OCI-M2 (cell line): ENCODE measurements at regions not wholly inside any gene's neighbourhood (a gene's known extent, or its start where the extent isn't known, plus 50 kb on each side); places are given as distances from the start of the nearest gene placed in this dataset.
"Not testable (repeated sequence)": the region's sequence is repeated elsewhere in the genome, so short reads cannot be mapped to it uniquely, and the experiment has no call there.

Experiments used
- DNase-seq: peaks from one replicate; lab custom pipeline; 2025; ENCODE audit not compliant: unreplicated experiment; lab: John Stamatoyannopoulos, UW

GRCh38 chr4:137405833-137406232 lies 126.5 kb downstream of the PCDH18 start:
- DNase-seq: not testable (repeated sequence)

- no peak for DNase-seq
Measured at GRCh38 chr4:137394018-137394417, 138.3 kb downstream of the PCDH18 start.

- DNase-seq: no peak
Measured at GRCh38 chr4:137393044-137393443, 139.2 kb downstream of the PCDH18 start.

- no peak for DNase-seq
Measured at GRCh38 chr4:137390707-137391106, 141.6 kb downstream of the PCDH18 start.

- no peak for DNase-seq
Measured at GRCh38 chr4:137389911-137390520, 142.3 kb downstream of the PCDH18 start.

GRCh38 chr4:137387924-137388323 lies 144.4 kb downstream of the PCDH18 start:
- DNase-seq: no peak

- DNase-seq: no peak
Measured at GRCh38 chr4:137384476-137384875, 147.8 kb downstream of the PCDH18 start.

- no peak for DNase-seq
Measured at GRCh38 chr4:137378821-137379220, 153.5 kb downstream of the PCDH18 start.

- DNase-seq: no peak
Measured at GRCh38 chr4:137378393-137378792, 153.9 kb downstream of the PCDH18 start.

GRCh38 chr4:137376312-137376711 lies 156.0 kb downstream of the PCDH18 start:
- DNase-seq: no peak

GRCh38 chr4:137375111-137375850 lies 157.0 kb downstream of the PCDH18 start:
- no peak for DNase-seq

GRCh38 chr4:137370679-137371078 lies 161.6 kb downstream of the PCDH18 start:
- no peak for DNase-seq

- DNase-seq: no peak
Measured at GRCh38 chr4:137370206-137370633, 162.1 kb downstream of the PCDH18 start.

- no peak for DNase-seq
Measured at GRCh38 chr4:137367620-137368019, 164.7 kb downstream of the PCDH18 start.

GRCh38 chr4:137363496-137363895 lies 168.8 kb downstream of the PCDH18 start:
- DNase-seq: no peak

GRCh38 chr4:137361756-137362470 lies 170.4 kb downstream of the PCDH18 start:
- DNase-seq: no peak

- DNase-seq: no peak
Measured at GRCh38 chr4:137360761-137361160, 171.5 kb downstream of the PCDH18 start.

- DNase-seq: no peak
Measured at GRCh38 chr4:137359691-137360315, 172.5 kb downstream of the PCDH18 start.

- not testable (repeated sequence) for DNase-seq
Measured at GRCh38 chr4:137354562-137354961, 177.7 kb downstream of the PCDH18 start.

GRCh38 chr4:137347371-137347770 lies 184.9 kb downstream of the PCDH18 start:
- DNase-seq: no peak

GRCh38 chr4:137345597-137345996 lies 186.7 kb downstream of the PCDH18 start:
- DNase-seq: no peak

- no peak for DNase-seq
Measured at GRCh38 chr4:137343221-137343620, 189.1 kb downstream of the PCDH18 start.
